ENCODE measurements at regions not wholly inside any gene's neighbourhood (a gene's known extent, or its start where the extent isn't known, plus 50 kb on each side); places are given as distances from the start of the nearest gene placed in this dataset.

DNA sequence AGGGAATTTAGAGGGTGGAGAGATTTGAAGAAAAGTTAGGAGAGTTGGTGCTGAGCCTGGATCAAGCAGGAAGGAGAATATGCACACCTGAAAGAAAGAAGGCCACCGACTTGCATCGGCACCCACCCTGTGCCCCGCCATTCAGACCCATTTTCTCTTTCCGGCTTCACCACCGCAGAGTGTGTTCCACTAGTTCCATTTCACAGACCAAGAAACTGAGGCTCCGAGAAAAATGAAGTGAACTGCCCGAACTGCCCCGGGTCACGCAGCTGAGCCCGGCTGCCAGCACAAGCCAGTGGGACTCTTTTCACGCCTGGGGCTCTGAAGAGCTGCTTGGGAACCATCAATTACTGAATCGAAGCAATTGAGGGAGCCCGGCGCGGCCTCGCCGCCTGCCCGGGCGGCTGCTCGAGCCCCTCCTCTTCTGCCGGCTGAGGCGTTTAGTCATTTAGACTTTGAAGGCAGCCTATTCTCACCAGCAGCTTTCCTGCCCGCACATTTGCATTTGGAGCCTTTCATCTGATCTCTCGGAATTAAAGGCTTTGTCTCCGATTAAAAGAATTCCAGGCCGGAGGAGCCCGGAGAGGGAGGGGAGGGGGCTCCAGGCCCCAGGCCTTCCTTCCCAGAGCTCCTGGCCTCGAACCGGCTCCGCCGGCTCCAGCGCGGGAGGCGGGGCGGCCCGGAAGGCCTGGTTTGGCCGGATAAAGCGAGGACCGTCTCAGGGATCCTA is 140.2 kb upstream of the PJA1 start:
- DNase-seq (ENCODE audit: low spot score): no peak

DNA sequence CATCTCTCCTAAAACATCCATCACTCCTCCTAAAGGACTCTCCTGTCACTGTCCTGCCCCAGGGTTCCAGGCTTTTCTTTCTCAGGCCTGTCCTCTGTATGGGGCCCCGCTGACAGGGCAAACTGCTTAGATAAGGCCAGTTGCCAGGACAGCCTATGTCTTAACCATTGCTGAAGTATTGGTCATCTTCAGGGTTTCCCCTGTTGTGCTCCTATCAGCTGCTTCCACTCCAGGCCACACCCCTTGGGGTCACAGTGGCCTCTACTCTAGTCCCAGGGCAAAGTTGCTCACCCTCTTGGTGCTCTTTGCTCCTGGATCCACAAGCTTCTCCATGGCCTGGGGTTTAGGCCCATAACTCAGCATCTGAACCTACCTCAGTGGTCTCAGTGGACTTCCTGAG is 138.0 kb upstream of the PJA1 start:
- no peak for DNase-seq (ENCODE audit: low spot score)

DNA sequence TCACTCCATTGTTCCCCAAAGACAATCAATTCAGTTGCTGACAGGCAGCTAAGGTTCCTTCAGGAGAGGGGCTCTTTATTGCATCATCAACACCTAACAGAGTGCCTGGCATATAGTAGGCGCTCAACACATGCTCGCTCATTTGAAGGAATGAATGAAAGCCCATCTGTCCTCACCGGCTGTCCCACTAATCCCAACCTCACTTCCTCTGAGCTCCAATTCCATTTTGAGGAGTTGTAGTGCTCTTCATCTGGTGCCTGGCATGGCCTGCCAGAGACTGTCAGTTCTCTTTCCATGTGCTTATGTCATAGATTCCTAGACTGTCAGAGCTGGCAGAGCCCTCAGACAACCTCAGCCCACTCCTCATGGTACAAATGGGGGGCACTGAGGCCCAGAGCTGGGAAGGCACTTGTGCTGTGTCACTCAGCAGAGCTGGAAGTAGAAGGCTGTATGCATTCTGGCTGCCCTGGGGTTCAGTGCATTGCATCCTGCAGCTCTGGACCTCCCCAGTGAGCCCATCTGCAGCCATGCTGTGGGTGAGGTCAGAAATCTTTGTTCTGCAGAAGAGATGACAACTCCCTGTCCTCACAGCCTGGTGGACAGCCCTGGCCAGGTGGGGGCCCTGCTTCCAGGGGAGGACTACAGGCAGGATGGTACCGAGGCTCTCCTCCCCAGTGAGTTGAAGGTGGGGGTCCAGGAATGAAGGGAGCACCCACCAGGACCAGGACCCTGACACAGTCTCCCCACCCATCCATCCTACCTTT is 134.9 kb upstream of the PJA1 start:
- no peak for DNase-seq (ENCODE audit: low spot score)

DNA sequence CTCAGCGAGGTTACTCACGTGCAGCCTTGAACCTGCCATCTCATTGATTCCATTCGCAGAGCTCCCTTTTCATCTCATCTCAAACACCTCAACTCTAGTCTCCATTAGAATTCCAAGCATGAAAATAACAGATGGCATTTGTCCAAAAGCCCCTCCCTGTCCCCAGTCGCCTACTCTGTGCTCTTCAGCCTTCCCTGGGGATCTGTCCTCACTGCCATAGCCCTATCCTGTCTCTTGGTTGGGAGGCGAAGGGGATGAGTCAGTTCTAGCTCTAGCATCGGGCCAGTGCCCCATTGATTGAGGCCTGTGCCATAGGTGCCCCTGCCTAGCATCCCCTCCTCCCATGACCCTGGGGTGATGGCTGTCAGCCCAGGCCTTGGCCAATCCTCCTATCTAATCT is 134.0 kb upstream of the PJA1 start:
- no peak for DNase-seq (ENCODE audit: low spot score)

DNA sequence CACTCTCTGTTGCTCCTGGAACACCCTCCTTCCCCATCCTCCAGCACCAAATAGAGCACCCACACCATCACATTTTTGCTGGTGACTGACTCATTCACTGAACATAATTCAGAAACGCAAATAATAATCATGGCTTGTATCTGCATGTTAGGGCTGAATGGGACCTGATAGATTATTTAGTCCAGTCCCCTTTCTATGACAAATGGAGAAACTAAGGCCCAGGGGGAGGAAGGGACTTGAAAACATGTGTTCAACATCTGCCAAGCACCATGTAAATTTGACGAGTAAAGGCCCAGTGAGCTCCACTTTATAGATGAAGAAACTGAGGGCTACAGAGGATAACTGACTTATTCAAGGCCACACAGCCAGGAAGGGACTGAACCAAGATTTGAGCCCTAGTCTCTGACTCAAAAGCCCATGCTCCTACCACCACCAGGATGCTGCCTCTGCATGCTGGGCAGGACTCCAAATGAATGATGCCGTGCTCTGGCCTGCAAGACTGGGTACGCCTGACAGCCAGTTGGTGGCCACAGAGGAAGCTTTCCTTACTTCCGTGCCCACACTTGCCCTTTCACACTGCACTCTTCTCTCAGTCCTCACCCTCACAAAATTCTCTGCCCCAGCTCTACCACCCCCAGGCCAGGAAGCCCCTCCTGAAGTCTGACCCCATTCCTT is 133.3 kb upstream of the PJA1 start:
- DNase-seq (ENCODE audit: low spot score): no peak

DNA sequence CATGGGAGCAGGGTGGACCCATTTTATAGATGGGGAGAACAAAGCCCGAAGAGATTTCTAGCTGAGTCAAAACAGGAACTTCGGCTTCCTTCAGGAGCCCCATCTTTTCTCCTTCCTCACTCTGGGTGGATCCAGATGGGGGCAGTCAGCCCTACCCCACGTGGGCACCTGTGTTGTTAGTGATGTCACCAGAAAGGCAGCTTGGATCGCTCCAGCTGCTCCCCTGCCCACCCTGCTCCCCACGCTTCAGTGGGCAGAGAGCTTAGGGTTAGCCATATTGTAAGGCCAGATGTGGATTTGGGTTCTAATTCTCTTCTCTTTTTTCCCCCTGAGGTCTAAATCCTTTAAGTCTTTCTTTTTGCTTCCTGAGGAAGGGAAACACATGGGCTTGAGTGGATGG is 132.3 kb upstream of the PJA1 start:
- no peak for DNase-seq (ENCODE audit: low spot score)

DNA sequence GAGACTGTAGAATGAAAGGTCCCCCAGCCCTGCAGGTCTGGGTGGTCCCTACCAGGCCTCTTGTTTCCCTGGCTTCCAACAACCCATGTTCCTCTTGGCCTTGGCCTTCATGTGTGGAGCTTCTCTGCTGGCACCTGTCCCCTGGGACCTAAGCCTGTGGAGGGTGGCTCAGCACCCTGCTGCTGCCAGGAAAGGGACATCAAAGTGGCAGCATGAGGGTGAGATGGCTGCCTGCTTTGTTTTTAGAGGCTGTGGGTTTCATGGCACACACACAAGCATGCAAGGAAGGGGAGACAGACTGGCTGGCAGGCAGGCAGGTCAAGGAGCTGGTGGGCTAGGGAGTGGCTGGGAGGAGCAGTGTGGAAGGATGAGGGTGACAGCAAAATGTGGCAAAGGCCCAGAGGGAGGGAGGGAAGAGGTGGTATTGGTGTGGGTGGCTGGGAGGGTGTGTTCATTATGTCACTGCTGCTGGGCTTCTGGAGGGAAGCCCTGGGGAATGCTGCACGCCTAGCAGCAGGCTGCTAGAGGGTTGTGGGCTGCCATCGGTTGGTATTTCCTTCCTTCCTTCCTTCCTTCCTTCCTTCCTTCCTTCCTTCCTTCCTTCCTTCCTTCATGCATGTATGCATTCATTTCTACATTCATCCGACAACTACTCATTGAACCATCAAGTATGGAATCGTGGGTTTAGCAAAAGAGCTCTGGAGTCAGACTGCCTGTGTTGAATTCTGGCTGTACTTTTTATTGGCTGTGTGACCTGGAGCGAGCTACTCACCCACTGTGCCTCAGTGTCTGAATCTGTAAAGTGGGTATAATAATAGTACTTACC is 128.7 kb upstream of the PJA1 start:
- DNase-seq (ENCODE audit: low spot score): peak; percentile 30

DNA sequence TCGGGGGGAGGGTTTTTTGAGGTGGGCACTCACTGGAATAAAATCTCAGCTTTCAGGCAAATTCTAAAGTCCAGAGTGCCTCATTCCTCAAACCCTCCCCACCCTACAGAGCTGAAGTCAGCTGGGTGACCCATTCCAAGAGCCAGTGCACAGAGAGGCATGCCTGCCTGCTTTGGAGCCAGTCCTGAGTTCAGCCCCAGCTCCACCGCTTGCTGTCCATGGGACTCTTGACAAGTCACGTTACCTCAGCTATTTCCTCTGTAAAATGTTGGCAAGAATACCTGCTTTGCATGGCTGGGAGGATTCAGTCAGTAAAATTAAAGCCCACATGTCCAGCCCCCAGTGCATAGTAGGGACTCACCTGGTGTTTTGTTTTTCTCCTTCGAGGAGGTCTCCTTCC is 125.9 kb upstream of the PJA1 start:
- no peak for DNase-seq (ENCODE audit: low spot score)

DNA sequence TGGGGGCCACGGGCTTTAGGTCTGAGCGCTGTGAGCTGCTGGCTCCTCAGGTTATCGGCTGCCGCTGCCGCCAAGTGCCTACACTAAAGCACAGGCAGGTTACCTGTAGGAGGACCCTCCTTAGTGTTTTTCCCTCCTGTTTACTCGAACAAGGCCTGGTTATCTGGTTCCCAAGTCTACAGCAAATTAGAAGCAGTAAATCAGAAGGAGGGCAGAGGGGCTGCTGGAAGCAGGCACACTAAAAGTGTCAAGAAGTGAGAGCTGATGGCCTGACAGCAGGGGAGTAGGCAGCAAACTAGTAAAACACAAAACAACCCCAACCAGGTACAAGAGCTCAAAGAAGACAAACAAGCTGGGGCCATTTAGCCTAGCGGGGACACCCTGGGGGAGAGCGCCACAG is 125.0 kb upstream of the PJA1 start:
- no peak for DNase-seq (ENCODE audit: low spot score)

DNA sequence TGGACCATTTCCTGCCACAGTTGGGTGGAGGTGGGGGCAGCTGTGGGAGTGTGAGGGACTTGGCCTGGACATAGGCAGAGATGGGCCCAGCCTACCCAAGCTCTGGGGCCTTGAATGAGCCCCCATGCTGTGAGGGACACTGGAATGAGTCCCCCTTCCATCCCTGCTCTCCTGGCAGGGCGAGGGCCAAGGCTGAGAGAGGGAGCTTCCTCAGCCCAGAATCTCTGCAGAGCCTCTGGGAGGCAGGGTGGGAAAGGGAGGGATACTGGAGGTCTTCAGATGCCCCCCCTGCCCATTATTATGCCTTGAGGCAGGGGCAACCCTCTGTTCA is 124.5 kb upstream of the PJA1 start:
- DNase-seq (ENCODE audit: low spot score): no peak

DNA sequence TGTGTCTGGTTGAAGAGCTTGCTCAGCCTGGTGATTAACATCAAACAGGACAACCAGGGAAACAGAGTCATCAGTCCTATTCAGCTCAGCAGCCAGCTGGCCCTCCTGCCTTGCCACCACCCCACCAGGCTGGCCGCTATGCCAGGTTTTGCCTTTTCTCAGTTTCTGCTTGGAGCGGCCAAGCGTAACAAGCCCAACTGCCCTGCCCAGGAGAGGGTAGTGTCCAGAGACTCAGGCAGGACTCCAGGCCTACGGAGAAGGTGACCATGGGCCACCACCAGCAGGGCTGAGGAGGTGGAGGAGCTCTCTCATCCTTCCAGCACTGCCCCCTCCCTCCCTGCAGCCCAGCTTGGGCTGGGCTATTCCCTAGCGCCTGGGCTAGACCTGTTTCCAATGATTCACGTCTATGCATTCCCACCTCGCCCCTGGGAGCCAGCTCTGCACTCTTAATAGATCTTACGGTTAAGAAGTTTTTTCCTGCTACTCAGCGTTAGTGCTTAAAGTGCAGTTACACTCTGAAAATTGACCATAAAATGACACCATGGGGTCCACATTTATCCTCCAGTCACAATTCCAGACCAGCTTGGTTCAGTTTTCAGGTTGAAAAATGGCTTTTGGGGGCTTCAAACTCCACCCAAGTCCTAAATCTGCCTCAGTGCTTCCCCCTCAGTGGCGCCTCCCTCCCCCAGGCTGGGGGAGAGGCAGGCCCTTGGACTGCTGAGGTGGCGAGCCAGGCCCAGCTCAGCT is 124.0 kb upstream of the PJA1 start:
- no peak for DNase-seq (ENCODE audit: low spot score)

DNA sequence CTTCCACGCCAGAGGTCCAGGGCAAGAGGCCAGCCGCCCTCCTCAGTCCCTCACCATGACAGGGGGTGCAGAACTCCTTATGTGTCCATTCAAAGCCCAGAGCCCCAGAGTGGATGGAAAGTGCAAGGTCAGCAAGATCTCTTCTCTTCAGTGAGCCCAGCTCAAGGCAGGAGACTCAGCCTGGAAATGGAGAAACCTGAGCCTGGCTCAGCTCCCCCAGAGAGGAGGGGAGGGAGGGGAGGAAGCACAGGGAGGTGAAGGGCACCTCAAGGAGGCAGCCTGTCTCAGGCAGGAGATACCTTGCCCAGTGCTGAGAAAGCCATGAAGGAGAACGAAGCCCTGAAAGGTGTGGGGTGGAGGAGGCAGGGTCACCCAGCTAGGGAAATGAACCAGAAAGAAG is 121.8 kb upstream of the PJA1 start:
- no peak for DNase-seq (ENCODE audit: low spot score)

DNA sequence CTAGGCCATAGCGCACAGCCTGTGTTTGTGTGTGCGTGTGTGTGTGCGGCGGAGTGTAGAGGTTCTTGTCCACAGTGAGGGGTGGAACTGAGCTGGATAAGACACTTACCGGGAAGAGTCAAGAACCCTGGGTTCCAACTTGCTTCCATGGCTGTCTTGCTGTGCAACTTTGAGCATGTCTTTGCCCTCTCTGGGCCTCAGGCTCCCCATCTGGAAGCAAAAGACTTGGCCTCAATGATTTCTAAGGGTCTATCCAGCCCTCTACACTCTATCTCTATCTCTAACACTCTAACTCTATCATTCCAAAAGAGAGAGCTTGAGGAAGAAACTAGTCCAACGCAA is 121.3 kb upstream of the PJA1 start:
- DNase-seq (ENCODE audit: low spot score): no peak

DNA sequence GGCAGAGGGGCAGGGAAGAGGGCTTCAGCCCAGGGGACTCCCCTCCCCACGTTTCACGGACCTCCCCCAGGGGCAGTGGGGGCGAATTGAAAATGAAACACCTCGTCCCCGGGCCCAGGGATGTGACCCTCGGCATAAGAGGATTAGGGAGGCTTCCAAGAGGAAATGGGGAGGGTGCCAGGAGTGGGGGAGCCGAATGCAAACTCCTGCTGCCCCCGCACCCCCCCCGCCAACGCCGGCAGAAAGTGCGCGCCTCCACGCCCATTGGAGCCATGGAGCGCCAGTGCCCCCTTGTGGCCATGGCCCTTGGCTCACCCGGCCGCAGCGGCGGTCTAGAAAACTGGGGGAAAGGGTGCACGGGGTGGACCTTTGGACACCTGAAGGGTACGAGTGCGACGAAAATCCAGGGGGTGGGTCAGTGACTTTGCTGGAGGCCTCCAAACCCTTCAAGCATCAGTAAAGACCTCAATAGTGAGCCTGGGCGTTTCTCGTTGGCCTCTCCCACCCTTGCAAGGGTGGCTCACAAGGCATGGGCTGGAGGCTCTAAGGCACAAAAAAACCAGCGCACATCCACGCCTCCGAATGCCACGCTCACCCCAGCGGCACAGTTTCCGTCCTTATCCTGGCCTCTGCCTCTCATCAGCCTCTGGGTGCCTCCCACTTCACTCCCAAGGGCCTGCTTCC is 120.8 kb upstream of the PJA1 start:
- DNase-seq (ENCODE audit: low spot score): no peak

DNA sequence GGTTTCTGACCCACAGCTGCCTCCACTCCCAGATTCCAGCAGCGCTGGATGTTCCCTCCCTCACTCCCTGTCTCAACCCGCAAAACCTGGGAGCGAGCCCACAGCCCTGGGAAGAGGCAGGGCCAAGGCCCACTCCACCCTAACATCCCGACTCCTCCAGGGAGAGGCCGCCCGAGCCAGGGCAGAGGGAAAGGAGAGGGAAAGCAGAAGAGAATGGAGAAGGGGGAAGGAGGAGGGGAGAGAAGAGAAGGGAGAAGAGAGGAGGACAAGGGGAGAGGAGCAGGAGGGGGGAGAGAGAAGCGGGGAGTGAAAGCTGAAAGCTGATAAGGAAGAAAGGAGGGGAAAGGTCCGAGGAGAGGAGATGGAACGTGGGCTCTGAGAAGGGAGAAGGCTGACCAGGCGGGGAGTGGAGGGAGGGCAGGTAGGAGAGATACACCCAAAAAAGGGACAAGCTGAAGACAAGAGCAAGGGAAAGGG is 120.2 kb upstream of the PJA1 start:
- no peak for DNase-seq (ENCODE audit: low spot score)

DNA sequence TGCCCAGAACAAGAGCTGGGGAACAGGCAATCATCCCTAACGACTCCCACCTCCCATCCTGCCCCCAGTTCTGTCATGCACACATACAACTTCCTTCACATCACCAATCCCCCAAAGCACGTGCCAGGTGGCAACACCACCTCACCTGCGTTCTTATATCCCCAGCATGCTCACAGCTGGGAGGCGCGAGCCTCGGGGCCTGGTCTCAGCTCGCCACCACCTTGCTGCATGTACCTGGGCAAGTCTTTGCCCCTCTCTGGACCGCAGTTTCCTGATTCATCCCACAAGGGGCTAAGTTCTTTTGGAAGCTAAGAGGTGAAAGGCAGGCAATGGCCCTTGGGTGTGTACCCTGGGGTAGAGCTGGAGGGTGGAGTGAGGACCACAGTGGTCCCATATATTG is 119.2 kb upstream of the PJA1 start:
- no peak for DNase-seq (ENCODE audit: low spot score)

DNA sequence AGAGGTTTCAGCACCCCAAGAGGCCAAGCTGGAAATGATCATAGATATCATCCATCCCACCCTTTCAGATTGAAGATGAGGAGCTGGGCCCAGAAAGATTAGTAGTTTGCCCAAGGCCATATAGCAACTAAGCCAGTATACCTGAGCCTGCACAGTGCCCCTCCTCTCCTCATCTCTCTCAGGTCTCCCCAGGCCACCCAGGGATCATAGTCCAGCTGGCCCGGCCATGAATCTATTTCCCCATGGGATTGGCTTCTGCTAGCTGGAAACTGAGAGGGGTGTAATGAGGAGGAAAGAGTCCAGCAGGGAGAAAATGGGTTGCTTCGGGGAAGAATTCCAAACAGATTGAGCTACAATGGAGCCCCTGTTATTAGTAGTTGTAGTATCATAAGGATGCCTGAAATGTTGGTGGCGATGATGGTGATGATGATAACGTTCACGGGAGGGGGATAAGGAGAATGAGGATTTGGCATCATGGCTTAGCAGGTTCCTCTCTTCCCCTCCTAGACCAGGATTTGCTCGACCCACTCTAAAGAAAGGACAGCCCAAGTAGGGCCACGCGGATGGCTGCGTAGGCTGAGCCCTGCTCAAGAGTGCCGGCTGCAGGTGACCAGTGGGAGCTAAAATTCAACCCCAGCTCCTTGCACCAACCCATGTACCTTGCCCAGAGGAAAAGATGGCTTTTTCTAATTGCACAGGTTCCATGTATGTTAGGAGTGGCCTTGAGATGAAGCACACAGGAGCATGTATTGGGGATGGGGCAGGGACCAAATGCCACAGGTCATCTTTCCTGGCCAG is 117.8 kb upstream of the PJA1 start:
- DNase-seq (ENCODE audit: low spot score): no peak

DNA sequence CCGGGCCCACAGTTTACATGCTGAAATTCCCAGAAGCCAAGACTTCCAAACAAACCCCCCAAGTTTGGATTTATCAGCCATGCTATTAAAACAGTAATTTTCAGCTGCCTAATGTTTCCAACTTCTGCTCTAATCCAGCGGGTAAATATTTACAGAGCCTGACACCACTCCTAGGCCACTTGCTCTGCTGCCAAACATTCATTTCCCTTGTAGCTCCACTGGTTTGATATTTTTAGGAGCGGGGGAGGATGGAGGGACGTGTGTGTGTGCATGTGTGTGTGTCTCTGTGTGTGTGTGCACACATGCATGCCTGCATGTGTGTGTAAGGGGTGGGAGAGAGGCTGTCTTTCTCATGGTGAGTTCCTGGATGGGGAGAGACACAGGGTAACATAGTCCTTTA is 115.7 kb upstream of the PJA1 start:
- DNase-seq (ENCODE audit: low spot score): no peak

DNA sequence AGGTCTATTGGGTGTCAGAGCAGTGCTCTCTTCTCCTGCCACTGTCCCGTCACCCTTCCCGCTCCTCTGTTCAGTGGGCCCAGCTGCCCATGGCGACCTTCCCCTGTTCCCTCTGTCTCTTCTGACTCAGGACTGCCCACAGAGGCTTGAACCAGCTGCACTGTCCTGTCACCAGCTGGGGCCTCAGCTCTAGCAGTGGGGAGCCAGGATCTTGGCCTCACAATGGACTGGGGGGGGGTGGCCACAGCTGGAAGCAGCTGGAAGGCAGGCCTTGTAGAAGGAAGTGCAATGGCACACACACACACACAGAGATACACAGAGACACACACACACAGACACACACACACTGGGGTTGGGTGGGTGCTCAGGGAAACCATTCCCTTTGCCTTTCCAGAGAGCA is 114.0 kb upstream of the PJA1 start:
- DNase-seq (ENCODE audit: low spot score): no peak

DNA sequence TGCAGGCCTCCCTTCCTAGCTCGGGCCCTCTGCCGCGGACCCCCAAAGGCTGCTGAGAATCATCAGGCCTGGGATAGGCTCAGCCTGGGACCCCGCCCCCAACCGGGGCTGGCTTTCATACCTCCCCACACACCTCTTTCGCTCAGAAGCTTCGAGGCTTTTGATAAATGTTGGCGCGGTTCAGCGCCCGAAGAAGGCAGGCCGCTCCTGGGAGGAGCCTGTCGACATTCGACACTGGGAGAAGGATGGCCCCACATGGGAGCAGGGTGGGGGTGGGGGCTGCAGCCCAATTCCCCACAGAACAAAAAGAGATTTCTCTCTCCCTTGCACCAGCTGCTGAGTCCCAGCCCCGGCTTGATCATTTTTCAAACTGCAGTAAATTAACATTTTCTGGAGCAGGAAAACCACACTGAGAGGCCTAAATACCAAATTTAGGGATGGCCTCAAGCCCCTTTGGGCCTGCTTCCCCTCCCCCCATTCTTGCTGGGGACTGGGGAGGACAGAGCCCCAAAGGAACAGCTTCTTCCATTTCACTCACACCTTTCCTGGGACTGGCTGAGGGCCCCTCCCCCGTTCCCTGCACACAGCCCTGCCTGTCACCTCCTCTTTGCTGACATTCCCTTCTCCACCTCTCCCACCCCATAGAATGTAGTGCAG is 112.9 kb upstream of the PJA1 start:
- no peak for DNase-seq (ENCODE audit: low spot score)
